ENCODE measurements at regions not wholly inside any gene's neighbourhood (a gene's known extent, or its start where the extent isn't known, plus 50 kb on each side); places are given as distances from the start of the nearest gene placed in this dataset.
A peak's percentile ranks its signal among the peaks of the same experiment; 100 is the strongest.

DNA sequence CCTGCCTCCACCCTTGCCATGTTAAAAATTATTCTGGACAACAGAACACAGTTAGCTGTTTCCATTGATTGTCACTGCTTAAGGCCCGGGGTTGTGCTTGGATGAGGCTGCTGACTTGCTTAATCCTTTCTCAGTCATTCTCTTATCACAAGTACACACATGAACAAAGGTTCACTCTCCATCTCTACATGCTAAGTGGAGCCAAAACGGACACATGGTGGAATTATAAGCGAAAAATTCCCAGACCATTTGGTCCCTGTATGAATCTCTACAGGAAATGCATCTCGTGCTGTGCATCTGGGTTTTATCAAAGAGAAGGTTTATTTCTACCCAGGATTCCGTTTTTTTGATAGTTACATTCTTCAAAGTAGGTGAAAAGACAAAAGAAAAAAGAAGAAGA, 177.5 kb upstream of the ETAA1 start:
- no peak for DNase-seq (ENCODE audit: missing footprints)
- no peak for ATAC-seq
- intact Hi-C loops (cut with DNase I) = no loop called here

DNA sequence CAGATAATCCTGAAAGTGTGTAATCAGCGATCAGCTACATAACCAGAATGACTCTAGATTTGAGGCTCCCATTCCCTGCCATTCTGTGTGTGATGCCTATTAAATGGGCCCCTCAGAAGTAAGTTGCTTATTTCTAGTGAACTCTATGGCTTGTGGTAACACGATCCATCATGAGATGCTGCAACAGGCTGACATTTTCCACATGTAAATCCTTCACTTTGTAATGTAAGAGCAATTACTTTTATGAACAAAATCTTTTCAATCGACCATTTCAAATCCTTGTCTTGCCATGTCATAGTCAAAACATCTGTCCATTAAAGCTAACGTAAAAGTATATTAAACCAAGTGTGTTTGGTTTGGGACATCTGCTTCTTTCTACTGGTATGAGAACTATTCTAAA, 175.9 kb upstream of the ETAA1 start:
- intact Hi-C loops (cut with DNase I) = no loop called here
- DNase-seq (ENCODE audit: missing footprints) (no peak), ATAC-seq (no peak)

DNA sequence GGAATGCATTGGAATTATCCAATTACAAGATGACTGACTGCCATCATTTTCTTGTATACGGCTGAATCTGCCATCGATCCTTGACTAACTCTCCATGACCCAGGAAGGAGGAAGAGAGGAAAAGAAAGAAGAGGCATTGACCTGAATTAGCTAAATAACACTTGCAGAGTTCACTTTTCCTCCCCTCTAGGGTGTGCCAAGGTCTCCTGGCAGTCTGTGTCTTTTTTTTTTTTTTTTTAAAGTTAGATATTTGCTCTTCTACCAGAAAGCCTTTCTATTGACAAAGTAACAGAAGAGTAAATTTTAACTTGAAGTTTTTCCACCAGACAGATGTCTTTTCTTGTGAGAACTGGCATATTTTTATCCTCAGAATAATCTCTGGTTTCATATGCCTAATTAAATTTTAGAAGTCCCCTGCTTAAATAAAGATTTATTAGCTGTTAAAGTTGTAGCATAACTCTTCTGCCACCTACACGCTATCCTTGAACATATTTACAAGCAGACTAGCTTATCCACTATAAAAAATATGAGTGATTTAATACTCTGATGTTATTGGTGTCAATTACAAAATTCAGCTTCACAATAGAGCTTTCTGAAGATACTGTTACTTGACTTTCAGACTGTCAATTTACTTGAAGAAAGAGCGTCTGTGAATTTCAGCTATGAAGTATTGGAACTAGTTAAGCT, 171.7 kb upstream of the ETAA1 start:
- DNase-seq (ENCODE audit: missing footprints) (no peak), ATAC-seq (no peak)
- intact Hi-C loops (cut with DNase I) = no loop called here

DNA sequence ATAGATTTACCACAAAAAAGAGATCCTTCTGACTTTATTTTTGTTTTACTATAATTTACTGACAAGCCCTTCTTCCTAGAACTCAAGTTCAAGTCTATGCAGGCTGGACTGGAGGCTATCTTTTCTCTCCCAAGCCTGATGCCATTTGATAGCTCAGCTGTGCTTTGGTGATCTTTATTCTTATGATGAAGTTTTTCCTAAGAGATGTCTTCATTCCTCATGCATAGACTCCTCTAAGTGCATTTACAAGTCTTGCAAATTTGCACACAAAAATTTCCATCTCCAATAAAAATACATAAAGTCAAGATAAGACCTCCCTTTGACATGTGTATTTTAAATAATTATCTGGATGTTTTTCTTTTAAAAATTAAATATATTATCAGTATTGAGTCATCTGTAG, 167.4 kb upstream of the ETAA1 start:
- intact Hi-C loops (cut with DNase I) = no loop called here
- ATAC-seq (no peak), DNase-seq (ENCODE audit: missing footprints) (no peak)

DNA sequence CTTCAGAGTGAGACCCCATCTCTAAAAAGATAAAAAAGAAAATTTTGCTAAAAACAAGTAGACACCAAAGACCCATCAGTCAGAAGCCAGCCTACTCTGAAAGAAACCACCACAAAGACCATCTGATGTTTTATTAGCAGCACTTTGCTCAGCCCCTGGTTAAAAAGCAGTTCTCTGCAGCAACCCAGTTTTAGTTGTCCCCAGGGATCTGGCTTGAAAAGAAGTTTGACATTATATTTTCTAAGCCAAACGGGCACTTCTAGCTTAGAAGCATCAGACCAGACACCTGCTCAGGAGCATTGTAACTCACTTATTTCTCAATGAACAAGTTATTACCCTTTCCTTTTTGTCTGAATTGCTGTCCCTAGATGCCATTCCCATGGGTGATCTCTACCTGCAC, 164.2 kb upstream of the ETAA1 start:
- intact Hi-C loops (cut with DNase I) = no loop called here

DNA sequence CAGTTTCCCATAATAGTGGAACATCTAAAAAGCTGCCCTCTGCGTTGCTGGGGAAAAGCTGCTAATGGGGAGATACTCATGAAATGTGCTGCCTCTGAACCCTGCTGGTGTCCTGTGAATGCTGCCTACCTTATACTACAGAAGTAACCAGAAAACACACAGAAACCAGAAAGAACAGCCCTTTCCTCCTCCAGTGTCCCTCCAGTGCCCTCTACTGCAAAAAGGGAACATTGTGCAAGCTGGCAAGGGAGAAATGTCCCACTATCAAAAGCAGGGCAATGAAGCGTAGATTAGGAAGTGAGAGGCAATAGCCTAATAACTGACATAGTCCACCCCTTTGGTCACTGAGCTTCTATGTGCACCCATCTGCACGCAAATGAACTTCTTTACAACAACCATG, 162.7 kb upstream of the ETAA1 start:
- ATAC-seq = no peak

More for the DNA sequence above, 164.2 kb upstream of the ETAA1 start:
- ATAC-seq = no peak
- DNase-seq (ENCODE audit: missing footprints) = no peak

DNA sequence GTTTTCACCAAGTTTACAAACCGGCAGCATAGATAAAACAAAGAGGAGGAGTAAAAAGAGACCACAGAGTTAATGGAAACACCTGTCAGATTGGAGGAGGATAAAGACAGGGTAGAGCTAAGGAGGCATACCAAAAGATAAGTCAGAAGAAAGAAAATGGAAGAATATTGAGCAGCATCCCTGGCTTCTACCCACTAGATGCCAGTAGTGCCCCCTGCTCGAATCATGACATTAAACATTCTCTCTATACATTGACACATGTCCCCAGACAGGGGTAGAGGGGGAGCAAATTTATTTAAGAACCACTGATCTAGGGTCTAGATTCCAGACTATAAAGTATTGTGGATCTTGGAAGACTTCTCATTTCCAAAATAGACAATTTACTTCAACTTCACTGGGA, 159.8 kb upstream of the ETAA1 start:
- intact Hi-C loops (cut with DNase I) = no loop called here
- no peak for ATAC-seq
- no peak for DNase-seq (ENCODE audit: missing footprints)

More for the DNA sequence above, 162.7 kb upstream of the ETAA1 start:
- no peak for DNase-seq (ENCODE audit: missing footprints)
- intact Hi-C loops (cut with DNase I) = no loop called here

DNA sequence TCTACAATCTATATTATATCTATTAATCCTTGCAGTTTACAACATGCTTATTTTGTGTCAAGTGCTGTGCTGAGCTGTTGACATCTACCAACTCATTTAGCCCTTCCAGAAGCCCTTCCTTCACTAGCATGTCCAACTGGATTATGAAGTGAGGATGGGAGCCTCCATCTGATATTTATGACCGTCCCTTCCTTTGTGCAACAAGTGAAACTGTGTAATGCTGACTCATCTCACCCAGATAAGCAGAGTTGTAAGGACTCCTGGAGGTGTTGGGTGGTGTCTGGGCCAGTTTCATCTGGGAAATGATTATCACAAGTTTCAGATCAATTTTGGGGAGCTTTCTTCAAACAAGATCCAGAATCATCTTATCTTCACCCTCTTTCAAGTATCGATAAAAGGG, 156.6 kb upstream of the ETAA1 start:
- ATAC-seq (no peak), DNase-seq (ENCODE audit: missing footprints) (no peak)
- intact Hi-C loops (cut with DNase I) = no loop called here

DNA sequence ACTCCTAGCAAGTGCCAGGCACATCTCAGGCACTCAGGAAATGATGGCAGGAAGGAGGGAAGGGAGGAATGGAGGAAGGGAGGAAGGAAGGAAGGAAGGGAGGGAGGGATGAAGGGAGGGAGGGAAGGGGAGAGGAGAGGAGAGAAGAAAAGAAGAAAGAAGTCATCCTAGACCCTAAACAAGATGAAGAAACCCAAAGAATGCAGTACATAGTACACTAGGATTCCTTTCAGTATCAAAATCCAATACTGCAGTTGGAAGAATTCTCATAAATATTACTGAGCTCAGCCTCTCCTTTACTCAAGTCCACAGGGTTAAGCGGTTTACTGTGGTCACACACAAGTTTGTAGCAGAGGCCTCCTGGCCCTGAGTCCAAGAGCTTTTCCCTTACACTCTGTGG, 155.7 kb upstream of the ETAA1 start:
- intact Hi-C loops (cut with DNase I) = no loop called here
- no peak for ATAC-seq
- no peak for DNase-seq (ENCODE audit: missing footprints)

DNA sequence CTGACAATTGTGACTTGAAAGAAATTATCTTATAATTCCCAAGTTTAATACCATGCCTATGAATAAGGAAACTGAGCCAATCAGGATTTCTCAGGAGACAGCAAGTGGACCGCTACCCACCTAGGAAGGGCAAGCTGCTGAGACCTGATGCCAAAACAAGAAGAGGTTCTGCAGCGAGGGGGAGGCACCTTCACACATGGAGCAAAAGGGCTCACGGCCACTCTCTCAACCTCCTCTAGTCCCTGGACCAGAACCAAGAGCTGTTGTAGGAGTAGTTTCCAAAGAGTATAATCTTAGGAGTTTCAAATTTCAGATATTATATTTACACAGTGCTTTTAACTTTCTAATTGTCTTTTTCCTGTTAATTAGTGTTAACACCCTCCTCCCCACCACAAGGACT, 154.7 kb upstream of the ETAA1 start:
- DNase-seq (ENCODE audit: missing footprints) (no peak), ATAC-seq (no peak)
- intact Hi-C loops (cut with DNase I) = no loop called here

DNA sequence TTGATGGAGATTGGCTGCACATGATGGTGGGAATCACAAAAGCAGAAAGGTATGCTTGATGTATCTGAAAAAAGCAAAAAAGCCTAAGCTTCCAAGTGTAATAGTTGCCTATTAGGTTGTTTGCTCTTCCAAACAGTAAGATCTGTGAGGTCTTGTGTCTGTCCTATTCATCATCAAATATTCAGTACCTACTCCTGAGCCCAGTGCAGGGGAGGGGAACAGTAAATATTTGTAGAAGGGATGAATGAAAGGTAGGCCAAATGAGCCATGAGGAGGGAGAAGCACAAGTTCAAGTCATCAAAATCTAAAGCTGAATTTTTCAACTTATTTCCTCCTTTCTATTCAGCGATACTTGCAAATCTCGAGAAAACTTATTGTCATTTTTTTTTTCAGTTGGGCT, 153.2 kb upstream of the ETAA1 start:
- ATAC-seq = no peak
- no peak for DNase-seq (ENCODE audit: missing footprints)
- intact Hi-C loops (cut with DNase I) = no loop called here

DNA sequence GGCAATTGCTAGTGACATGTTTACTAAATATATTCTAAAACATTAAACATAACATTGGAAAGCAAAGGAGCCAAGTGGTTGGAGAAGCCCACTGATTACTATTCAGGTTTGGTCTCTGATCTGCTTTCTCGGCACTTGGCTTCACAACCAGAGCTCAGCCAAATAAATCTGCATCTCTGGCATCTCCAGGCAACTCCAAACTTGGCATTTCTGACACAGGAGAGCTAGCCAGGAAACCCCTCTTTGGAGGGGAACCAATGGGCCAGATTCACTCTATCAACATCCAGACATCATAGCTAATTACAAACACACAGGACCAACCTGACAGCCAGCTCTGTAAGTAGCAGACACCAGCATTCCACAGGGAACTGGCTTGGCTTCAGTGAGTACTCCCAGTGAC, 150.3 kb upstream of the ETAA1 start:
- intact Hi-C loops (cut with DNase I) = no loop called here
- DNase-seq (ENCODE audit: missing footprints) (no peak), ATAC-seq (no peak)

DNA sequence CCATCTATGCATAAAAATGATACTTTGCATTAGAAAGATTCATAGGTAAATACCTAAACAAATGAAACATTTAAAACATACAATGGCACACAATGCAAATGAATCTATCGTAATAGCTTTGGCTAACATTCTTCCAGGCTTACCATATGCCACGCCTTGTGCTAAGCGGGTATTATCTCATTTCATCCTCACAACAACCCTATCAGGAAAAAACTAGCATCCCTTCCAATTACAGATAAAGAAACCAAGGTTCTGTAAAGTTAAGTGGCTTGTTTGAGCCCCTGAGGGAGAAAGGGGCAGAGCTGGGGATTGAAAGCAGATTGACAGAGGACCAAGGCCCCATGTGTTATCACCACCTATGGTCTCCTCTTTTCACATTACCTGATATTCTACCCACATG, 145.4 kb upstream of the ETAA1 start:
- intact Hi-C loops (cut with DNase I) = no loop called here
- DNase-seq (ENCODE audit: missing footprints) (no peak), ATAC-seq (no peak)

DNA sequence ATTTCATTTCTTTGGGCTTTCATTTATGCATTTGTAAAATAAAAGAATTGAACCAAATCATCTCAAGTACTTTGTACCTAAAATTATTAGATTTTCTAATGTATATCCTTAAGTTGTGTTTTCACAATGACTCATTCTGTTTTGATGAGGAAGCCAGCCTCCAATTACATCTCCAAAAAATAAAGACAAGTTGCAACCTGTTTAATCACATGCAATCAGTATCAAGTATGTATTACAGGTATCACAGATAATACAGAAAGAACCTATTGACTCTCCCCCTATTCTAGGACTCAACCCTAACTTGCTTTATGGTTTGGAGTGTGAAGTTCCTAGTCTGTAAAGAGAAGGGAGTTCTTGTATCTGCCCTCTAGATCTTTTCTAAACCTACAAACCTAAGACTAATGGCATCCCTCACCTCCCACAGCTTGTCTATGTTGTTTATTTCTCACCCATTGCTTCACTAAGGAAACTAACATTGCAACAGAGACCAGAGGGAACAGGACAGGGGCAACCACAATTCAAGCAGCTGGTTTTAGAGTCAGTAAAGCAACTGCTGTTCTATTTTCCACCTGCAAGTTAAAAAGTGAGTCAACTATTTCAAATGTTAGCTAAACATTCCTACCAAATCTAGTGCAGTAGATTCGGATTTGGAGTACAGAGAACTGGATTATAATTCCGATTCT, 141.1 kb upstream of the ETAA1 start:
- ATAC-seq (no peak), DNase-seq (ENCODE audit: missing footprints) (no peak)
- intact Hi-C loops (cut with DNase I) = no loop called here

DNA sequence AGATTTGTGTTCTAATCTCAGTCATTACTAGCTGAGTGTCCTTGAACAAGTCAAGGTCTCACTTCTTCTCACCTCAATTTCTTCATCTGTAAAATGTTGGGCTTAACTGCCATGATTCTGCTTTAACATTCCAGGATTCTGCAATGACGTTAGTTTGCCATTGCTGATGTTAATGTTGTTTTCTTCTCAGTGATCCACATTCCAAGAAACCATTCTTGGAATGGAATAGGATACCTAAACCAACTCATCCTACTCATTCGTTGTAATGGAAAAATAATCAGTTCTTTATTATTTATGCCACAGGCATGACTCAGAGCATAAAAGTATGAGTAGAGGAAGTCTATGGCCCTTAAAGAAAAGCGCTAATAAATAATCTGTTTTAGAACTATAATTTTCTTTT, 140.2 kb upstream of the ETAA1 start:
- no peak for DNase-seq (ENCODE audit: missing footprints)

DNA sequence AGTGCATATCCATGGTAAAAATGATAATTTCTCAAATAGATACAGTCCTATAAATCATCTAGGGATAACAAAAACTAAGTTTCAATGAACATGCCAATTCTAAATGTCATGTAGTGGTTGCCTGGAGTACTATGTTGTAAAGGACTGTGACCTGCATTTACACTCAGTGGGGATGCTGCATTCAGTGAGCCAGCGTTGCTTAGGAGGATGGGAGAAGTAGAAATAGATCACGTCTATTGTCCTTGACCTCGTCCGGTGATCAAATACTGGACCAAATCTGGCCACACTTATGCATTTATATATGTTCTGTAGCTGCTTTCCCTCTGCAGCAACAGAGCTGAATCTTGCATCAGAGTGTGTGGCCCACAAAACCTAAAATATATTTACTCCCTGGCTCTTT, 139.0 kb upstream of the ETAA1 start:
- ATAC-seq = no peak
- intact Hi-C loops (cut with DNase I) = no loop called here
- no peak for DNase-seq (ENCODE audit: missing footprints)

More for the DNA sequence above, 140.2 kb upstream of the ETAA1 start:
- intact Hi-C loops (cut with DNase I) = no loop called here
- ATAC-seq = no peak

DNA sequence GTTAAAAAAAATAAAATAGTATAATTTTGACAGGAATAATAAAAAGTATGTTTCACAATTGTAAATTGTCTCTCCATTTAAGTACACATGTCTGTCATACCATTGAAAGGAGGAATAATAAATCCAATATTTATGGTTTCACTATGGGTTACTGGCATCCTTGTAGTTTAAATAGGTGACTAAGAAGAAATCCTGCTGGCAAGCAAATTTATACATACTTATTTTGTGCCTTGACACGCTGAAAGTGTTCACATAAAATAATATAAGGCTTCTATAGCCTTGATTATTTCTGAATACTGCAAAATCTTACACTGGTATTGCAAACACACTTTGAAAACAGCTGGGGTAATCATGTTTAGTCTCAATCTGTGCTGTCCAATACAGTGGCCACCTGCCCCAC, 138.3 kb upstream of the ETAA1 start:
- ATAC-seq = no peak
- intact Hi-C loops (cut with DNase I) = no loop called here
- no peak for DNase-seq (ENCODE audit: missing footprints)

DNA sequence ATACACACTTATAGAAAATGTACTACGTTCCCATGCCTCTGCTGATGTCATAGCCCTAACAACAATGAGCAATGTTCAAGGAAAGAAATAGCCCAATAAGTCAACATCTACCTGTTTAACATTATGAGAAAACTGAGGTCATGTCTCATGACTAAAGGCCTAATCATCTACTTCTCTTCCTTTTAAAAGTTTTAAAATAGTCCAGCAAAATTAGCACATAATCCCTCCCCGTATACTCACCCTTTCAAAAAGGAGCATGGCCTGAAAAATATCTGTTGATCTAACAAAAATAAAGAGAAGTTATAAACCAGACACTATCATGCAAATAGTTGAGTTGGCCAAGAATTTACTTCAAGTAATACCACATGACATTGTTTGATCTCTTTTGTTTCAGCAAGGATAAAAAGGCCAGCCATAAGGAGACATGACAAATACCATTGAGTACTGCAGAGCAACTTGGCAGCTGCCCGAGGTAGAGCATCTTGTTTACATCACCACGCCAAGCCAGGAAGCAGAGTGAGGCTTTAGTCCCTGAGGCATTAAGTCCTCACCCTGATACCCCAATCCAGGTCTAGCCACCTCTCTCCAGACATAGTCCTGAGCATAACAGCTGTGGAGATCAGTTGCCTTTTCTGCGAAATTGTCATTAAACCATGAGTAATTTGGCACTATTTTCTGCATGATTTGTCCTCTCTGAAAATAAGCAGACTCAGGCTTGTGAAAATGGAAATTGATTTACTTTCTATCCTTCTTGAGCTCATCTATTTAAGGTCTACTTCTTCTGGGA, 137.4 kb upstream of the ETAA1 start:
- DNase-seq (ENCODE audit: missing footprints) (no peak), ATAC-seq (peak; percentile 62)
- intact Hi-C loops (cut with DNase I) = no loop called here

DNA sequence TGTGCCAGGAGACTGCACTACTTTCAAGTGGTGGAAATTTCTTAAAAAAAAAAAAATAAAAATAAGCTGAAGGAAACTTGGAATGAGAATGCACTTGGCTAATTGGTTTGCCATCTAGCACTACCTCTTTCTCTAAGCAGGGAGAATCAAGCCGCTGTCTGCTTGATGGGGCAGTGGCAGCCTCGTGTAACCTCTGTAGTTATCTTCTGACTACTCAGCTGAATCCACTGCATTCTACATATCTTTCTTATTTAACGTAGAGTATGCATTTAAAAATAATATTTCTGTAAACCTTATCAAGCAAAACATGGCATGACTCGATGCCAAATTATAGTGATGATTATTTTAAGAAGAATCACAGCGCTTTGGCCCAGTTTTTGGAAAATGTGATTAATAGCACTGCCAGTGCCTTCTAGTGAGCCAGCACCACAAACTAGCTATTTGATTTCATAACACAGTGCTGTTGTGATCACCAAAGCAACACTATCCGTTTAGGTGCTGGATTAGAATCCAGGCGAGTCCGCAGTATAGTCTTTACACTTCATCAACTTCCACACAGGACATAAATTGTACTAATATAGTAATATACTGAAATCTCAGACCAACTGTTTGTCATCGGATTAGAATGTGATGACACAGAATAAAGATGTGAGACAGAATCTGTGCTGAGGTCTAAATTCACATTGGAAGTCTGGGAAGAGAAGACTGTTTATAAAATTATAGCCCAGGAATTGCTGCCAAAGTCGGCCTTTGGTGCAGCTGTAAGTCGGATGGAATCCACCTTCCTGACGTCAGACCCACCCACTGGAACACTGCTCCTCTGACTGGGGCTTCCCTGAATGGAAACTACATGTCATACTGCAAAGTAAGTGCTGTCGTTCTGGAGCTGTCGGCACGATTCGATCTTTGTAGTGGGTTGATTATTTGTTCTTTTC, 136.5 kb upstream of the ETAA1 start:
- ATAC-seq = peak; percentile 88
- no peak for DNase-seq (ENCODE audit: missing footprints)

More for the DNA sequence above, 136.5 kb upstream of the ETAA1 start:
- intact Hi-C loops (cut with DNase I) = no loop called here
